AG09319 (cell line): ENCODE measurements at regions not wholly inside any gene's neighbourhood (a gene's known extent, or its start where the extent isn't known, plus 50 kb on each side); places are given as distances from the start of the nearest gene placed in this dataset.

Source experiments
- DNase-seq: peaks from one replicate; pipeline ENCODE4 v3.0.0-alpha.2; 2010; ENCODE audit warnings: low read depth; ENCODE audit errors: extremely low read depth
- TF ChIP-seq, protein P1 (sequence below): IDR thresholded peaks from 2 replicates; pipeline ENCODE4 v1.5.1; 2011; ENCODE audit warnings: low read depth, mild to moderate bottlenecking, inconsistent platforms, low read length, moderate library complexity

DNA sequence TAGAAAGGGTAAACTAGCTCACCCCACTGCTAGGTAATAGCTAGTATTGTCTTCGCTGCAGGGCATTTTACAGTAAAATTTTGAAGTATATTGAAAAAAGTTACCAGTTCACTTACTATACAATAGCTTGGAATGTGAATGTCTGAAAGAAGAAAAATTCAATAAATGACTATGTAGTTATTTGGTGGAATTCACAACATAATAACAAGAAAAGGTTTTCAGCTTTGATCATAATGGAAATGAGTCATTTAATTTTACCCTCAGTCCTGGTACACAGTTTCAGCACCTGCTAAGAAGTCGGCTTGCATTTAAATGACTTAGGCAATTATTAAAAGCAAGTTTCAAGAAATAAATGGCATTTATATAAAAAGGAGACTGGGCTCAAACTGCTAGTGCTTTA, 90.4 kb downstream of the NUP35 start:
- TF ChIP-seq, protein P1, sequence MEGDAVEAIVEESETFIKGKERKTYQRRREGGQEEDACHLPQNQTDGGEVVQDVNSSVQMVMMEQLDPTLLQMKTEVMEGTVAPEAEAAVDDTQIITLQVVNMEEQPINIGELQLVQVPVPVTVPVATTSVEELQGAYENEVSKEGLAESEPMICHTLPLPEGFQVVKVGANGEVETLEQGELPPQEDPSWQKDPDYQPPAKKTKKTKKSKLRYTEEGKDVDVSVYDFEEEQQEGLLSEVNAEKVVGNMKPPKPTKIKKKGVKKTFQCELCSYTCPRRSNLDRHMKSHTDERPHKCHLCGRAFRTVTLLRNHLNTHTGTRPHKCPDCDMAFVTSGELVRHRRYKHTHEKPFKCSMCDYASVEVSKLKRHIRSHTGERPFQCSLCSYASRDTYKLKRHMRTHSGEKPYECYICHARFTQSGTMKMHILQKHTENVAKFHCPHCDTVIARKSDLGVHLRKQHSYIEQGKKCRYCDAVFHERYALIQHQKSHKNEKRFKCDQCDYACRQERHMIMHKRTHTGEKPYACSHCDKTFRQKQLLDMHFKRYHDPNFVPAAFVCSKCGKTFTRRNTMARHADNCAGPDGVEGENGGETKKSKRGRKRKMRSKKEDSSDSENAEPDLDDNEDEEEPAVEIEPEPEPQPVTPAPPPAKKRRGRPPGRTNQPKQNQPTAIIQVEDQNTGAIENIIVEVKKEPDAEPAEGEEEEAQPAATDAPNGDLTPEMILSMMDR = no peak
- DNase-seq = no peak

DNA sequence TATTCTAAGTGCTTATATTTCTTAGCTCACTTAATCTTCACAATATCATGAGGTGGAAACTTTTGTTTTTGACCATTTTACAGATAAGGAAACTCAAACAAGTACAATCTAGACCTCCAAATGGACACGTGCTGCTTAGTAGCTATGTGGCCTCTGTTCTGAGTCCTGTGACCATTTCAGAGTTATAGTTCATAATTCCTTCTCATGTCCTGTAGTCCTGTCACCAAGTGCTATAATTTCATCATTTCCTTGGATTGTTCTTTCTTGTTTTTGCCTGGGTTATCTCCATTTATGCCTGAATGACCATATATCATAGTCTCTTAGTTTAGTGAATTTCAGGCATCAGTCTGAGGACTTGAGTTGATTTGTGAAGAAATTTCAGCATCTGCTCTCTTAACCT, 91.7 kb downstream of the NUP35 start:
- DNase-seq = no peak
- TF ChIP-seq, protein P1 = no peak

DNA sequence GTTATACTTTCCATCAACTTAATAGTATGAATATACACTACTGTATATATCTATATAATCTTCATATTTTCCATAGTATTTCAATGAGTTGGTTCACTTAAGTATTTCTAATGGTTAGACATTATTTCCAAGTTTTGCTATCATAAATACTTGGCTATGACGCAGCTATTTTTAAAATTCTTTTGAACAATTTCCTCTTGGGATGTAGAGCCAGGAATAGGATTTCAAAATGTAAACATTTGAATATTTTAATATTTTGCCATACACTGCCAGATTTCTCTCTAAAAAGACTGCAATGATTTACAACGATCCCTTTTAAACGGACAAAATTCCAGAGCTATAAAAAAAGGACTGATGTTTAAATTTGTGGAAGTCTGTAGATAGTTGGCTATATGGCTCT, 95.6 kb downstream of the NUP35 start:
- TF ChIP-seq, protein P1 = no peak
- no peak for DNase-seq

DNA sequence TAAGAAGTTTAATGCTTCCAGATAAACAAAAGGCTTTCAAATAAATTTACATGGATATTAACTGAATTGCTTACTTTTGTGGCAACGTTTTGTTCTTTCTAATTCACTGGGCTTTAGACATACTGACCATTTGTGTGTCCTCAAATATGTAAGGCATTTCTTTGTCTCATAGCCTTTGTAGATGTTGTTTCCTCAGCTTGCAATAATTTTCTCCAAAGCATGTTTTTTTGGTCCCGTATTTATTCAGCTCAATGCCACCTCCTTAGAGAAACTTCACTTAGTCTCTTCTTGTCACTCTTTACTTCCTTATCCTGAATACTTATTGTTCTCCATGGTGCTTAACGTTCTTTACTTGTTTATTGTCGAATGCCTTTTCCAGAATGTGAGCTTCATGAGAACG, 98.5 kb downstream of the NUP35 start:
- TF ChIP-seq, protein P1 = no peak
- DNase-seq = no peak

DNA sequence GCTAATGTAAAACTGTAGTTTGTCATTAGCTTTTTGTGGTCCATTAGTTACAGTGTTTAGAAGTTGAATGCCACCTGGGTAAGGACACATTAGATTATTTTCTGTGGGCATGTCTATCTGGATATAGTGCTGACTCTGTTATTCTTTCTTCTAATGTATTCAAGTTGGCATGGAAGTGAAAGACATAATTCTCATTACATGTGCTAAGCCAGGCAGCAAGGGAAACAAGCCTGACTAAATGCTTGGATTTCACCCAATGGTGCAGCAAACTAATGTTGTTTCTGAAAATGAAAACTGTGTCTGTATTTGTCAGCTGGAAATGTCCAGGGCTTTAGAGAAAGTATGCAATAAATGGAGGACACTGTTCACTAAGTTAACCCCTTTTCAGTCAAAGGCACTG, 100.7 kb downstream of the NUP35 start:
- TF ChIP-seq, protein P1 = no peak
- no peak for DNase-seq

DNA sequence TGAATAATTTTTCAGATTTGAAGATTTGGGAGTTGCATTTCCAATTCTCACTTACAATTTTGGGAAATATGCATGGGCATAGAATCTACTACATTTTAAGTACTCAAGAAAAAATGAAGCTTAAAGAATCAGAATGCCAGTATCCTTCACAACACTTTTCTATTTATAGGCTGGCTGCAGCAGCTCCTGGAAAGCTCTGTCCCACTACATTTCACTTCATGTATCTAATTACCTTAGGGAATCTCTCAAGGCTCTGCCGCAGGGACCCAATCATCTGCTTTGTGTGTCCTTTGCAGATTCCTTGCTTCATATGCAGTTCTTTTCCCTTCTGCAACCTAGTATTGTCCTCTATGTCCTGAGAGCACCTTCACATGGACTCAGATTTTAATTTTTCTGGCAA, 102.9 kb downstream of the NUP35 start:
- TF ChIP-seq, protein P1 = no peak
- no peak for DNase-seq

DNA sequence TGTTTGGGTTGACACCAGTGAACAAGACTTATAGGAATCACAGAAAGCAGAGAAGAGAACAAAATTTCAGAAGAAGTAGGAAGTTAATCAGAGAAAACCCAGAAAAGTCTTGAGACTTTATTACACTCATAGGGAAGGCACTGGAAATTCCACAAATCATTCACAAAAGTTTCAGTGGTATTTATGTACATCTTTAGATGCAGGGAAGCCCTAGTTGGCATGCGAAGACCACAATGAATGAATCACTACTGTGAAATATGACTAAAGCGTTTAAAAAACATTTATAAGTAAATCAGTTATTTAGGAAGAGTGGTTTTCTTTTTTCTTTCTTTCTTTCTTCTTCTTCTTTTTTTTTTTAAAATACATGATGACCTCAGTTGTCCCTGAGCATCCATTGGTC, 105.1 kb downstream of the NUP35 start:
- no peak for DNase-seq
- TF ChIP-seq, protein P1 = no peak
